CD4-positive, alpha-beta T cell treated with Interleukin-17A for 1 hour (primary cell): ENCODE measurements at regions not wholly inside any gene's neighbourhood (a gene's known extent, or its start where the extent isn't known, plus 50 kb on each side); places are given as distances from the start of the nearest gene placed in this dataset.
"Not testable (repeated sequence)": the region's sequence is repeated elsewhere in the genome, so short reads cannot be mapped to it uniquely, and the experiment has no call there.

Source experiments
- DNase-seq: peaks from one replicate; pipeline ENCODE4 v3.0.0-alpha.2; 2020

DNA sequence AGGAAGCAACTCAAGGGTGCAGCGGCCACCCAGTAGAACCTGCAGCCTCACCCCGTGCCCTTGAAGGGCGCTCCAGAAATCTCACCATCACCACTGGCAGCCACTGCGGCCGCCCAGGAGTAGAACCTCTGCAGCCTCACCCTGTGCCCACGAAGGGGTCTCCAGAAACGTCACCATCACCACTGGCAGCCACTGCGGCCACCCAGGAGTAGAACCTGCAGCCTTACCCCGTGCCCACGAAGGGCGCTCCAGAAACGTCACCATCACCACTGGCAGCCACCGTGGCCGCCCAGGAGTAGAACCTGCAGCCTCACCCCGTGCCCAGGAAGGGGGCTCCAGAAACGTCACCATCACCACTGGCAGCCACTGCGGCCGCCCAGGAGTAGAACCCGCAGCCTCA lies 336.0 kb downstream of the TEX29 start:
- DNase-seq, result no peak

DNA sequence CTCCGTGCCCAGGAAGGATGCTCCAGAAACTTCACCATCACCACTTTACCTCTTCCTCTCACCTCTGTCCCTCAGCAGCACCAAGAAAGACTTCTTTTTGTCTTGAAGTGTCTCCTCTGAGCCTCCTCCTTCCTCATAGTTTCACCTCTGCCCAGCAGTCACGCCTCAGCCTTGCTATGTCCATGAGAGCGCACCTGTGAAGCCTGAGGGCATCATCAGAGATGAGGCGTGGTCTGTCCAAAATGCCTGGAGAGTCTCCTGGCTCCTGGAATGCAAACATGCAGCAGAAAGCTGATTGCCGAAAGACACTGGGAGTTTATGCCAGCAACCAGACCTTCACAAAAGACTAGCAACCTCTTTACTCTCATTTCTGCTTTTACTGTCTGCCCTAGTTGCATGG lies 336.6 kb downstream of the TEX29 start:
- no peak for DNase-seq

DNA sequence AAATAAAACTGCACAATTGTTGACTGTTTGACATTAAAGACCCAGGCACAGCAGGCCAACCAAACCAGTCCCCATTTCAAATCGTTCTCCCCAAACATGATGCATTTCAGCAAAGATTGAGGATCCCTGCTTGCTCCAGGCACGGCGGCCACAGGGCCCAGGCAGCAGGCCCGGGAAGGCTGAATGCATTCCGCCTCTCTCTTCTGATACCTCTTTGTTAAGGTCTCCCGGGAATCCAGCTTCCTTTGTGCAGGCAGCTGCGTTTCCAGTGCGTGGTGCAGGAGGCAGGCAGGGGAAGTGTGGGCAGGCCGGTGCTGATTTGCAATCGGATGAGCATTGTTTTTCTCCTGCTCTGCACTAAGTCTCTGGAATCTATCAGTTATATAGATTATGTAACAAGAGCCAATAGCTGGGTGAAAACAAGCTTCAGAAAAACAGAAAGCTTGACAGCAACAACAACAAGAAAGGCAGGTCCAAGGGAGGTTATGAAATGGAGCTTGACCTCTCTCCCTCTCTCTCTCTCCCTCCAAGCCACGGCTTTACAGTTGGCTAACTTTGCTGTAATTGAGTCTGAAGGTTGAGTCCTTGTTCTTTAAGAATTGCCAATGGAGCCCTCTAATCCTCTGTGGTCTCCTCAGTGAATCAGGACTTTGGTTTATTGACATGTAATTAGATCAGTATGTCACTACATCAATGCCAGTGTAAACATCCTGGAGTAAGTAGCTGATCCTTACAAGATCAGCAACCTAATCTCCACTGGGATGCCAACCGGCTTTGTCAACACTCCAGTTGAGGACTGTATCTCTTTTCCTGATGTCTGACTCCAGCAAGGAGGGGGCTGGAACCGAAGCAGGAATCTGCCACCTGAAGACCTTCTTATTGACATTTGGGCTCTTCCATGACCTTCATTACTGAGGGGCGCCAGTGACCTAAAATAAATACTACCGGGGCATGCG lies 338.0 kb downstream of the TEX29 start:
- DNase-seq, result no peak

DNA sequence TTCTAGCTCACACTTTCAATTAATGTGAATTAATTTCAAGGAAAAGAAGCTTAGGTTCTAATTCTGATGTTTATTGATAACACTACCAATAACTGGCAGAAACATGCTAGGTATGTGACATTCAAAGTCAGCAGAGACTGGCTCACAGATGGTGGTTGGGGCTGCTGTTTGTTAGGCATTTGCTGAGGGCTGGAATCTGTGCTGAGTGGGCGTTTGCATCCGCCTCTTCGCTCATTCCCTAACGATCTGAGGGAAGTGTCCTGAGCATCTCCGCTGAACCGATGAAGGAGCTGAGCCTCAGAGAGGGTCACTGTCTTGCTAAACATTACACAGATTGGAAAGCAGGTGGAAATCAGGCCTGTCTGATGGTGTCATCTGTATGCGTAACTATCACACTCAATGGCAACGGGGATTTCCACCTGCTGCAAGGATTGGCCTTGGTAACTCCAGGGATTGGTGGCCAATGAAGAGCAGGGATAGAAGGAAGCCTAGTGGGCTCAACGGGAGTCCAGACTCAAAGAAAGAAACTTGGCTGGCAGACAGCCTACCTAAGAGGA lies 338.9 kb downstream of the TEX29 start:
- no peak for DNase-seq

DNA sequence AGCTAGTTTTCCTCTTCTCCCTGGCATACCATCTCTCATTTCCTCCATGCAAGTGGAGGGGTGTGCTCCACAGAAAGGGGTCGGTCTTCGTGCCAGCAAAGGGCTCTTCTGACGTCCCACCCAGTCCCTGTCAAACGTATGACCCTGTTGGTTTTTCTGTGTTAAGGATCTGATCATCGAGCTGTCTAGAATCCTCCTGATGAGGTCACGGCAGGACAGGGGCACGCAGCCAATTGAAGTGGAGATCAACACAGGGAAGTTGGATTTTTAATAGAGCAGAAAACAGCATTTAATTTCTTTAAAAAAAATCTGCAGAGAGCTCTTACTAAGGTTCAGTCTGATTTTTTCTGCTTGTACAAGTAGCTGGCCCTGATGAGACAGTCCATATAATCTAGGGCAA lies 339.4 kb downstream of the TEX29 start:
- no peak for DNase-seq

DNA sequence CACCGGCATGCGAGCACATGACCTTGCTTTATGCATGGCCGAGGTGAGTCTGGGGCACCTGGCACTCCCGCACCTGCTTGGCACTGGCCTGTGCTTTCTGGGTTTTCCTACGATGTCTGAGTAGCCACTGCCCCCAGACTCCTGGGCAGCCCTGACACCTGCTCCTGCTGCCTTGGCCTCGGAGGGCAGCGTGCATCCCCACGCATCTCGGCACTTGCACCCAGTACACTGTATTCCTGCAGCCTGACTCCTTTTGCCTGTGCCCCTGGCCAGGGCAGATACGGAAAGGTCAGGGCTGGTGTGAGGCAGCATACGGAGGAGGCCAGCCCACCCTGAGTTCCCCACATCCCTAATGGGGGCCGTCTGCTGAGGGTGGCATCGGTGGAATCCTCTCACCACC lies 340.6 kb downstream of the TEX29 start:
- DNase-seq, result no peak

DNA sequence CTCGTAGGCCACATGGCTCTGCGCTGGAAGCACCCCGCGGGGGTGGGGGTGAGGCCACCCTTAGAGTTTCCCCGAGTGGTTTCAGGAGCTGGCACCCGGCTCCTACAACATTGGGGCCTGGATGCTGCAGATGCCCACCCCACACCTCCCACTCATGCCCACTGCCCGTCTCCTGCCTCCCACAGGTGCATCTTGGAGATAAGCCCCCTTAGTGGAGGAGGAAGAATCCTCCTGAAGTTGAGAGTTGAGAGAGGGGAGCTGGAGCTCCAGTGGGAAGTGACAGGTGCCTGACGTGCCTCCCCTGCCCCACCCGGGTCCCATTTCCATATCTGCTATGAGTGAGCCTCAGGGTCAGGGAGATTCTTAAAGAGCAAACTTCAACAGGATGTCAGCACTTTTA lies 341.3 kb downstream of the TEX29 start:
- no peak for DNase-seq

DNA sequence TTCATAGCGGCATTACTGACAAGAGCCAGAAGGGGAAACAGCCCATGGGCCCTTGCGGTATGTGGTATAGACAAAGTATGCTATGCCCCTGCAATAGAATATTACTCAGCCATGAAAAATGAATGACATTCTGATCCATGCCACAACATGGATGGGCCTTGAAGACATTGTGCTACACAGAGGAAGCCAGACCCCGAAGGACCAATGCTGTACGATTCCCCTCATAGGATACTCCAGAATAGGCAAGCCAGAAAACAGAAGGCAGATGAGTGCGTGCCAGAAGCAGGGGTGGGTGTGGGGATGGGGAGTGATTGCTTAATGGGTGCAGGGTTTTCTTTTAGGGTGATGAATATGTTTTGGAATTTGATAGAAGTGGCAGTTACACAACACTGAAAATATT lies 342.0 kb downstream of the TEX29 start:
- DNase-seq, result no peak

DNA sequence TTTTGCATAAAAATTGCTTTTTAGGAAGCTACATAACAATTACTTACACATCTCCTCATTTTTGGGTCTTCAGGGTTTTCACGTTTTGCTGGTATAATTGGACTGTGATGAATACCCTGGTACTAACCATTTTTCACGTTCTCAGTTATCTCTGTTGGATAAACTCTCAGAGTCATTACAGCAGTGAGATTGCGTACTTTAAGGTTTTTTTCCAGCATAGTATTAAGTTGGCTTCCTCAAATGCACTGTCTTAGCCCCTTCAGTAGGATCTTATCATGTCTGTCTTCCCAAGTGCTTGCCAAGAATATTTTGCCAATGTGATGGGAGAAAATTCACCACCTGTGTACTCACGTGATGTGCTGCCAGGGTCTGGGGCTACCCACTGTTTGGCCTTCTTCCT lies 342.5 kb downstream of the TEX29 start:
- no peak for DNase-seq

DNA sequence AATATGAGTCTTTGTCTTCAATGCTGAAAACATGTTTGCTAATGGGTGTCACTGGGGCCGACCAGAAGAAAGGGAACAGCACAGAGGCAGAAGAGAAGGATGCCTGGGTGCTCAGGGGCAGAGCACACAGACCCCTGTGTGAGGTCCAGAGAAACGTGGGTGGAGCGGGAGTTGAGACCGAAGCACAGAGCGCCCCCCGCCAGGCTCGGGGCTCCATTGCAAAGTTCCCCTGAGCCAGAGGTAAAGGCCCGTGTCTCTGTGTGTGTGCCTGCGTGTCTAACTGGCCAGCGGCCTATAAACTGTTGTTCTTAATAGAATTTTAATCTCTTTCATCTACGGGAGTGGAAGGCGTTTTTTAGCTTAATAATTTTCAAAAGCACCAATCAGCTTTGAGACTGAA lies 343.1 kb downstream of the TEX29 start:
- DNase-seq, result no peak

DNA sequence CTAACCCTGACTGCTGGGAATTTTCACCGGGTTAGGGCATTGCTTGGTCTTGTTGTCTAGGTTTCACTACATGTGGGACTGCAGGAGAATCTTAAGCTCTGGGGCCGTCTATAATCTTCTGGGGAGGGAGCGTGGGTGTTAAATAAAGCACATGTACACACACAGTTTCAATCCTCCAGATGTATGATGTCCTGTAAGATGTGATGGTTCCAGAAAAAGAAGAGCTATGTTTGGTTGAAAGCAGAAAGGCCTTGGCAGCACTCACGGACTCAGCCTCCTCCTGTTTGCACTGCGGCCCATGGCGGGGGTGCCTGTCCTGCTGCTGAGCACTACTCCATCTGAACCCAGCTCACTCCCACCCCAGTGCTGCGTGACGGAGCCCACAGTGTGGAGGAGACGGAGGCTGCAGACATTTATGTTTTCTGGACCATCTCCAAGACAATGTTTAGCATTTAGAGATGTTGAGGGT lies 343.5 kb downstream of the TEX29 start:
- DNase-seq, result no peak

DNA sequence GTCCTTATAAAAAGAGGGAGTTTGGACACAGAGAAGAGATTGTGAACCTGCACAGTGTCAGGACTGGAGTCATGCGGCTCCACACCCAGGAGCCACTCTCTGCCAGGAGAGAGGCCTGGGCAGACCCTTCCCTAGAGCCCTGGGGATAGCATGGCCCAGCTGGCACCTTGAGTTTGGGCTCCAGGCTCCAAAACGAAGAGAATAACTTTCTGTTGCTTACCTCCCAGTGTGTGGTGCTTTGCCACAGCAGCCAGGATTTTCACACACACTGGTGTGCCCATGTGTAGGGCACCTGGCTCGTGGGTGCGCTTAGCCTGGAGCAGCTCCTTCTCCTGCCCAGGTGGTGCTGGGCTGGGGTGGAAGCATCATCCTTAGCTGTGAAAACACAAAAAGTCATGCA lies 344.3 kb downstream of the TEX29 start:
- no peak for DNase-seq

DNA sequence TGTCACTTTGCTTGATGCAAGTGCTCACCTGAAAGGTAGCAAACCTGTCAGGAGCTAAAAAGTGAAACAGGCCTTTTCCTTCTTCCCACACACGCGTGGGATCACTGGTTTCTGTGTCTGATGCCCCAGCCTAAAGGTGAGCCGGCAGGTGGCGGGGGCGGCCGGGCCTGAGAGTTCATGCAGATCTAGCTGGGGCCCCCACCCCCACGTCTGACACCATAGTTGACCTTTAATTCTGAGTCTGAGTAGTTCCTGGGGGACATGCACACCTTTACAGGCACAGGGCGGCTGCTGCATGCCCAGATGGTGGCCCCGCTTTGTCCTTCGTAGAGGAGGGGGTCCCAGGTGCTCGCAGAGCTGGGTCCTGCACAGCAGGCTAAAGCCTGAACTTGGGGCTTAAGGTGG lies 345.3 kb downstream of the TEX29 start:
- no peak for DNase-seq

DNA sequence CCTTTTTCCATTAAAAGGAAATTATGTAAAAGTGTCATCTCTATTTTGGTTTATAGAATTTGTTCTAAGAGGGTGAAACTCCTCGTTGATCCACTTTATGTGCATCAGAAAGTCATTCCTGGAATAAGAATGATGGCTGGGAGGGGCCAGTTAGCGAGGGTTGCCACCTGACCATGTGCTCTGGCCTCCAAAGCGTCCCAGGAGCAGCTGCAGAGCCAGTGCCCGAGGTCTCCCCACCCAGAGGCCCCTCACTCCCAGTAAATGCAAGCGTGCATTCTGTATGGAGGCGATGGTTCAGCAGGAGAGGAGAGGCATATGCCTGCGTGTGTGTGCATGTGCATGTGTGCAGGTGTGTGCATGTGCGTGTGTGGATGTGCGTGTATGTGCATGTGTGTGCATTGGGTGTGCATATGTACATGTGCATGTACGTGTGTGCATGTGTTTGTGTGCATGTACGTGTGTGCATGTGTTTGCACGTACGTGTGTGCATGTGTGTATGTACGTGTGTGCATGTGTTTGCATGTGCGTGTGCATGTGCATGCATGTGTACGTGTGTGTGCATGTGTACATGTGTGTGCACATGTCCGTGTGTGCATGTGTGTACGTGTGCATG lies 345.8 kb downstream of the TEX29 start:
- DNase-seq, result no peak

DNA sequence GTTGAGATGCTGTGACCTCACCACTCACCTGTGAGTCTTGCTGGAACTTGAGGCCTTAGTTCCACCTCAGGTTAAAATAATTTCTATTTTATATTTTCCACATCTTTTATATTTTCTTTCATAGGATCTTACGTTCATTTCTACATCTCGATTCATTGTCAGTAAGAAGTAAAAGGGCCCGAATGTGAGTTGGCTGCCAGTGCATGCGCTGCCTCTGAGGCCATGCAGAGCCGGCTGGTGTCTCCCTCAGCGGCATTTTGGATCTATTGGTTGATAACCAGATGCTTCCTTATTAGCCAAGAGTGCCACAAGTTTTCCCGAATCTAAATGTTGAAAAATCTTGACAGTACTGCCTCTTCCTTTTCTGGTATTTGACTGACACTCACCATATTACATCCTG lies 347.3 kb downstream of the TEX29 start:
- DNase-seq, result no peak

DNA sequence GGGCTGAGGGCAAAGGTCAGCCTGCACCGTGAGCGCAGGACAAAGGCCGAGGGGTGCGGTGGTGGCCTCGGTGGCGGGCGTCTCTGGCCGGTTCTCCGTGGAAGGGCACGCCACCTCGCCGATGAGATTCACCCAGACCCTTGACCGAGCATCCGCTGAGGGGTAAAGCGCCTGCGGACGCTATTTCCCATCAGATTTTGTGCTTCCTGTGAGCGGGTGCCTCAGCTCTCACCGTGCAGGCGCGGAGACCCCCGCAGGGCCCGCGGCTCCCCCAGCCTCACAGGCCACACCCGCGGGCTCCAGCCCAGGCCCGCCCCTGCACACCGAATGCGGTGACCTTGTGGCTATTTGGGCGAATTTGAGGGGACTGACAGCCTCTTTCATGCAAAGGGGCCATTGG lies 348.0 kb downstream of the TEX29 start:
- DNase-seq, result no peak

DNA sequence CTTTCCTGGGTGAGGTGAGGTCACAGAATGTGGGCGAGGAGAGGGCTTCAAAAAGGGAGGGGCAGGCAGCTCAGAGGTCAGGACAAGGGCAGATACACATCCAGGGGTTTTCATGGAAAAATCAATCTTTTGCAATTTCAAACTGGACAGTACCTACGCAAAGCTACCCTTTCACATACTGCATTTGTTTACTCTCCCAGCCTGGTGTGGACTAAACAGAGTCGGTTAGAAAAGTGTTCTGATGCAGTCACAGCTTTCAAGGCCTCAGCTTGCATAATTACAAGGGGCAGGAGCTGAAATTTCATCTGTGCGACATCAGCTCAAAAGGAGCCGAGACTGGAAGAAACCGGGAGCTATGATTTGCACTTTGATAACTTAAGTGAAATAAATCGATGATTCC lies 351.8 kb downstream of the TEX29 start:
- not testable (repeated sequence) for DNase-seq

DNA sequence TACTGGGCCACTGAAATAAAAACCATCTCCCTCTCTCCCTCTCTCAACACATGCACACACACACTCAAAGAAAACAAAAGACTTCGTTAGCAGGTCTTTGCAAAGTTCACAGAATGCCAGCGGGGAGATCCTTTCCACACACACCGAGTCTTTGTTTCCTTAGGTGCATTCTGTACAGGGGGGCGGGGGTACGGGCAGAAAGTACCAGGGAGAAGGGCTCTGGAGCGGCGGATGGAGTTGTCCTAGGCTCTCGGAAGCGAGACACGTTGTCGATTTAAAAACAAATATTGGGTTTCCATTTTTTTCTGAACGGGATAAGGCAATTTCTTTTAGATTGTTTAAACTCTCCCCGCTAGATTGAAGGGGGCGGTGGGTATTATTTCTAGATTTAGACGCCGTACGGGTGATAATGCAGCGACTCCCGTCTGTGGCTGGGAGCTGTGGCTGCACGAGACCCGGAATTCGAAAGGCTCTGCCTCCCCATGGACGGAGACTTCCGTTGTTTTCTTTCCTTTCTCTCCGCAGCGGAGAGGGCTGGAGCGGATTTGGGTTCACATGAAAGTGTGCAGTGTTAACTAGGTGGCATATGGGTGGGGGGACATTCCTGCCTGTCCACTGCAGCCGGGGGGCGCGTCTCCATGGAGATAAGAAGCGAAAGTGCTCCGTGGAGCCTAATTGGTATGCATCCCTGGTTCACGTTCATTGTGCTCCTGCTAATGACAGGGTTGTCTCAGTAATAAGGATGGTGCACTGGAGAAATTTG lies 357.9 kb downstream of the TEX29 start:
- DNase-seq, result not testable (repeated sequence)

DNA sequence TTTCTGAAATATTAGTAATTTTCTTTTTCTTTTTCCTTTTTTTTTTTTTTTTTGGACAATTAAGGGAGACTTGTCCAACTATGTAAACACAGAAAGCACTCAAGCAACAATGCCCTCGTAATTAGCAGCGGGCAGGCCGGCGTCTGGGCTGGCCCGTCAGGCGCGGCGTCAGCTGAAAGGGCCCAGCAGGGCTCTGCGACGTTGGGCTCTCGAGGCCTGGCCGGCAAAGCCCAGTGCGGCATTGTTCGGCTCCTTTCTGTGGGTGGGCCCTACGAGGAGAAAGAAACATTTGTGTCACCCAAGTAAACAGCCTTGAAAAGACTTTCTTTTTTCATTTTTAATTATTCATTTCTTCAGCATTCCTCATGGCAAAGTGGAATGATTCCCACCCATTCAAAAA lies 359.2 kb downstream of the TEX29 start:
- DNase-seq, result not testable (repeated sequence)

DNA sequence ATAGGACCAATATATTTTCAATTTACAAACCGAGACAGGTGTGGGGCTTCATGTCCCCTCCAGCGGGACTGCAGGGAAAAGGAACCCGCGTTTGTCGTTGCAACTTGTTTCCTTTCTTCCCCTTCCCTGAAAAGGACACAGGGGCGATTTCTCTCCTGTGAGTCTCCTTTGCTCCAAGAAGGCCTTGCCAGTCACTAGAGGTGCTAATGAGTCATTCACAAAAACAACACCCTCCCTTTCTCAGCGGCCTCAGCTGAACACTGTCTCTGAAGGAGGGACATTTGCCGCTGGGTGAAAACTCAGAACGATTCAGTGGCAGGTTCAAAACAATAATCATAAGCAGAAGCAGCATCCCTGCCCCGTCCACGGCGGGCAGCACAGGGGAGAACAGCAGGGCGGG lies 359.7 kb downstream of the TEX29 start:
- DNase-seq, result not testable (repeated sequence)

DNA sequence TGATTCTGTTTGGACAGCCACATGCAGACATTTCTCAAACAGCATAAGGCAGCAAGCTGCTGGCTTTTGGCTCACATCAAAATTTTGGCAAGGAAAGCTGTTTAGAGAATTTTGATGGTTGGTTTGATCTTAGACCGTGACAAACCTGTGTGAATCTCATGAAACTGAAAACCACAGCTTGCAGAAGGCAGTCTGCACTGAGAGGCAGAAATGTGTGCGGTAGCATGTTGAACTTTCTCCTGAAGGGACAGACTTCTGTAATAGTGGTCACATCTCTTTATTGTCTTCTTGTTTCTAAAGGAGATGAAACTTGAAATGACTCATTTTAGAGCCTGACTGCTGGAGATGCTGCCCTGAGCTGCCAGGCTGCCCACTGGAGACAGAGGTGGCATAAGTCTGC lies 371.6 kb downstream of the TEX29 start:
- DNase-seq, result not testable (repeated sequence)

DNA sequence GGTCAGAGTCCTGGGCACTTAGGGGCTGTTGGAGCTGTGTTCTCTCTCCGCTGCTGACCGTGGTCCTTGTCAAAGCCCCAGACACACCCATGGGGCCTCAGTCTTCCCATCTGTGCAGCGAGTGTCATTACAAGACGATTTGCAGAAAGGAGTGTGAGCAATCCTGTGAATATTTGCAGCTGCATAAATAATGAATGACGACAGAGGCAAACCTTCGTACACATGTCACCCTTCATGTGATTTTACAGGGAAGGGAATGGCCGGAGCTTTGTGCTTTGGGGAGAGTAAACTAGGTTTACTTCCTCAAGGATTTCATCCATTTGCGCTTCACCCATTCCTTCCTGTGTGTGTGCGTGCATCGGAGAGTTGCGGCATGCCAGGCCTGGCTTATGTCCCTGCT lies 370.8 kb upstream of the SOX1 start:
- not testable (repeated sequence) for DNase-seq

DNA sequence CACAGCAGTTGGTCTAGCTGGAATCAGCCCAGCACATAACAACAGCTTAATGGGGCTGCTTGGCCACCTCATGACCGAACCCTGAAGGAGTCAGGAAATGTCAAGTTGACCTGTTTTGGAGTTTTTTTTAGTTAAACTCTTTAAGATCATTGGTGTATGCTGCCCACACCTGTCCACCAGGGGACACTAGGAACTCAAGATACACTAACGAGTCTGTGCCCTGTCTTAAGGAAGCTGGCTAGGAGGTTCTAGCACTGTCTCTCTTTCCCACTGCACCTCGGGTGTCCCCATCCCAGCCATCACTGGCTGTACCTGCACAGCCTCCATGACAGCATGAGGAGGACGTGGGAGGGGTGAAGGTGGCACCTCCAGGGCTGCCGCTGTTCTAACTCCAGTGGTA lies 364.9 kb upstream of the SOX1 start:
- not testable (repeated sequence) for DNase-seq
